ENCODE measurements at regions not wholly inside any gene's neighbourhood (a gene's known extent, or its start where the extent isn't known, plus 50 kb on each side); places are given as distances from the start of the nearest gene placed in this dataset.

GRCh38 chr10:78188446-78188845 is 154.8 kb downstream of the RPS24 start:
- DNase-seq = no peak

- no peak for DNase-seq
Observed at GRCh38 chr10:78190051-78190825, 156.6 kb downstream of the RPS24 start.

- DNase-seq = no peak
Observed at GRCh38 chr10:78191301-78191700, 157.6 kb downstream of the RPS24 start.

GRCh38 chr10:78193189-78193588 is 159.5 kb downstream of the RPS24 start:
- no peak for DNase-seq

GRCh38 chr10:78194050-78194449 is 160.4 kb downstream of the RPS24 start:
- DNase-seq = no peak

GRCh38 chr10:78194539-78195402 is 161.1 kb downstream of the RPS24 start:
- DNase-seq = no peak

- no peak for DNase-seq
Observed at GRCh38 chr10:78196396-78196795, 162.7 kb downstream of the RPS24 start.

- no peak for DNase-seq
Observed at GRCh38 chr10:78196964-78197363, 163.3 kb downstream of the RPS24 start.

GRCh38 chr10:78197628-78198272 is 164.1 kb downstream of the RPS24 start:
- DNase-seq = no peak

GRCh38 chr10:78199005-78199725 is 165.5 kb downstream of the RPS24 start:
- no peak for DNase-seq

- DNase-seq = no peak
Observed at GRCh38 chr10:78199759-78200158, 166.1 kb downstream of the RPS24 start.

GRCh38 chr10:78200686-78201085 is 167.0 kb downstream of the RPS24 start:
- no peak for DNase-seq

- no peak for DNase-seq
Observed at GRCh38 chr10:78202386-78202785, 168.7 kb downstream of the RPS24 start.

GRCh38 chr10:78203915-78204818 is 170.5 kb downstream of the RPS24 start:
- DNase-seq = no peak

GRCh38 chr10:78205457-78206016 is 171.9 kb downstream of the RPS24 start:
- no peak for DNase-seq

GRCh38 chr10:78207216-78207615 is 173.6 kb downstream of the RPS24 start:
- no peak for DNase-seq

- DNase-seq = no peak
Observed at GRCh38 chr10:78207776-78208175, 174.1 kb downstream of the RPS24 start.

- no peak for DNase-seq
Observed at GRCh38 chr10:78209970-78210369, 176.3 kb downstream of the RPS24 start.

- DNase-seq = no peak
Observed at GRCh38 chr10:78210548-78210947, 176.9 kb downstream of the RPS24 start.

- DNase-seq = no peak
Observed at GRCh38 chr10:78210976-78211375, 177.3 kb downstream of the RPS24 start.

GRCh38 chr10:78211561-78212051 is 177.9 kb downstream of the RPS24 start:
- DNase-seq = no peak
